Heart left ventricle (tissue), 16 donors: ENCODE measurements at regions not wholly inside any gene's neighbourhood (a gene's known extent, or its start where the extent isn't known, plus 50 kb on each side); places are given as distances from the start of the nearest gene placed in this dataset.

Experiments
- ATAC-seq, 4 donors: fragments of 200-7000 bp; cut with Tn5 transposase; one replicate each; pipeline ENCODE4 v1.9.1; 2020 to 2022; ENCODE audit warnings: moderate library complexity in 4 of 4, mild to moderate bottlenecking in 3 of 4, moderate number of reproducible peaks in 1 of 4
- DNase-seq, 5 donors: peaks; one replicate each; pipeline ENCODE4 v3.0.0-alpha.2; 2020
- H3K27ac ChIP-seq, 12 donors: fragments of 200-600 bp; sonication (generic) in 4 of 12; one replicate each; pipeline versions ENCODE4 v1.5.0 to v1.8.0; 2016 to 2022; ENCODE audit warnings: mild to moderate bottlenecking in 2 of 12
- H3K27me3 ChIP-seq, 9 donors: fragments of 200-600 bp; sonication (generic) in 2 of 9; one replicate each; pipeline versions ENCODE4 v1.5.1 to v1.8.0; 2016 to 2022; ENCODE audit warnings: mild to moderate bottlenecking in 3 of 9
- H3K36me3 ChIP-seq, 9 donors: fragments of 200-600 bp; sonication (generic) in 2 of 9; one replicate each; pipeline versions ENCODE4 v1.5.0 to v1.8.0; 2018 to 2022; ENCODE audit warnings: mild to moderate bottlenecking in 2 of 9
- H3K4me1 ChIP-seq, 12 donors: fragments of 200-600 bp; sonication (generic) in 4 of 12; one replicate each; pipeline versions ENCODE4 v1.5.0 to v1.8.0; 2016 to 2022; ENCODE audit warnings: mild to moderate bottlenecking in 3 of 12
- H3K4me3 ChIP-seq, 12 donors: fragments of 200-600 bp; sonication (generic) in 4 of 12; one replicate each; pipeline versions ENCODE4 v1.5.0 to v1.8.0; 2017 to 2022; ENCODE audit warnings: mild to moderate bottlenecking in 9 of 12, moderate library complexity in 4 of 12
- H3K9me3 ChIP-seq, 12 donors: fragments of 200-600 bp; sonication (generic) in 4 of 12; one replicate each; pipeline versions ENCODE4 v1.5.0 to v1.8.0; 2016 to 2022; ENCODE audit warnings: mild to moderate bottlenecking in 1 of 12
- CTCF ChIP-seq, 12 donors: fragments of 200-600 bp; sonication (generic) in 4 of 12; IDR thresholded peaks; one replicate each; pipeline versions ENCODE4 v1.5.0 to v1.8.0; 2018 to 2022; ENCODE audit warnings: antibody characterized with exemption in 12 of 12, mild to moderate bottlenecking in 5 of 12
- POLR2A ChIP-seq, 2 donors: fragments of 450-650 bp; IDR thresholded peaks; one replicate each; pipeline ENCODE4 v1.6.1; 2017; ENCODE audit warnings: antibody characterized with exemption in 2 of 2, mild to moderate bottlenecking in 2 of 2, moderate library complexity in 2 of 2
- WGBS, 4 donors: extraction: QIAGEN DNeasy Blood & Tissue Kit in 2 of 4; methylation state at CpG; one replicate each; pipeline versions ENCODE4 v1.1.5 to v1.1.7; 2013 to 2018; 5-methylcytosine and 5-hydroxymethylcytosine counted together
- intact Hi-C, 10 donors: fragments of 100-400 bp; cut with DNase I; formaldehyde crosslinking; loops; one replicate each; pipeline versions ENCODE4 v1.11.1 to v1.14.2; 2022
- donor health status: ischemic (EF 13 %, LVEDD 7.1; RV severe dilation, severe dysfunction).
- donor health status: healthy with polysubstance abuse.
- donor health status: DM: no; HTN: yes; CAD: no.
- donor health status: DM: no; HTN: no; CAD: no.
- donor health status: ischemic (EF 25% LVEDD 6.9; RV normal size, moderate dysfunction).
- donor health status: ischemic (EF 25% LVEDD 5.7; RV mildly dilated, moderate dysfunction).
- donor health status: healthy.
- donor health status: DM: yes; HTN: yes; CAD: no.
- donor health status: ischemic (EF 35%, LVEDD 5.7; RV mildly dilated, moderate dysfunction).
- donor health status: nonischemic (EF 11% LVEDD 7.7; RV severe dilation, severe dysfunction).
- donor health status: DM: yes; HTN: yes; CAD: no.
- donor health status: PGD.
- donor health status: ischemic (EF 29% LVEDD 5.4; RV normal size, mild dysfunction).
- donor health status: nonischemic (EF 23%, LVEDD 6.1; RV moderate dilation, normal function).

GRCh38 chr11:70660059-70660888 is 261.9 kb downstream of the CTTN start:
- Histone ChIP-seq H3K36me3 (no peaks in the 10 kb centered on the region), H3K27ac (no peak overlapping the region), H3K4me3 (no peak overlapping the region), H3K4me1 (peaks cover 0 to 37% (median 12%) of the 10 kb centered on the region in 12 donors), H3K27me3 (peaks cover 8 to 55% (median 39%) of the 10 kb centered on the region in 9 donors), H3K9me3 (no peaks in the 10 kb centered on the region)
- no peak for DNase-seq
- 76 to 86% (median 85%) methylated on average over 10 to 14 of the region's 14 CpGs for WGBS, 4 donors
- no peak for ATAC-seq
- intact Hi-C loops = no loop called here
- no peak for TF ChIP-seq POLR2A (IDR thresholded peaks at IDR 0.05)
- no peak for TF ChIP-seq CTCF (IDR thresholded peaks at IDR 0.05)

- no peak overlapping the region for H3K4me3 ChIP-seq
- peaks cover 8 to 61% (median 40%) of the 10 kb centered on the region in 9 donors for H3K27me3 ChIP-seq
- intact Hi-C loops = no loop called here
- WGBS, 4 donors = 71 to 86% (median 83%) methylated on average over 2 to 11 of the region's 11 CpGs
- H3K27ac ChIP-seq = no peak overlapping the region
- TF ChIP-seq POLR2A (IDR thresholded peaks at IDR 0.05) = no peak
- no peak for TF ChIP-seq CTCF (IDR thresholded peaks at IDR 0.05)
- no peak for DNase-seq
- H3K36me3 ChIP-seq = no peaks in the 10 kb centered on the region
- no peak for ATAC-seq
- H3K9me3 ChIP-seq = no peaks in the 10 kb centered on the region
- H3K4me1 ChIP-seq = peaks cover 0 to 37% (median 12%) of the 10 kb centered on the region in 12 donors
Measured at GRCh38 chr11:70660889-70661197, 262.5 kb downstream of the CTTN start.

GRCh38 chr11:70661761-70662501 is 263.6 kb downstream of the CTTN start:
- WGBS, 4 donors = 0 to 4% (median 1%) methylated on average over 28 to 54 of the region's 54 CpGs
- Histone ChIP-seq H3K27me3 (peaks cover 8 to 64% (median 40%) of the 10 kb centered on the region in 9 donors), H3K4me3 (peak overlapping the region; percentile 7 to 50 (median 39)), H3K9me3 (no peaks in the 10 kb centered on the region), H3K4me1 (peaks cover 0 to 28% (median 10%) of the 10 kb centered on the region in 12 donors), H3K27ac (no peak overlapping the region), H3K36me3 (no peaks in the 10 kb centered on the region)
- intact Hi-C loops = no loop called here
- ATAC-seq (peak in 1 of 4 donors; percentile 47), DNase-seq (peak in 1 of 5 donors; percentile 32)
- TF ChIP-seq POLR2A (IDR thresholded peaks at IDR 0.05) = no peak
- TF ChIP-seq CTCF (IDR thresholded peaks at IDR 0.05) = no peak

GRCh38 chr11:70662691-70663098 is 264.4 kb downstream of the CTTN start:
- DNase-seq (no peak), ATAC-seq (no peak)
- peaks cover 0 to 21% (median 10%) of the 10 kb centered on the region in 12 donors for H3K4me1 ChIP-seq
- peaks cover 8 to 71% (median 40%) of the 10 kb centered on the region in 9 donors for H3K27me3 ChIP-seq
- H3K9me3 ChIP-seq = no peaks in the 10 kb centered on the region
- WGBS, 4 donors = 7 to 14% (median 12%) methylated on average over 14 to 15 of the region's 15 CpGs
- no peak overlapping the region for H3K27ac ChIP-seq
- TF ChIP-seq POLR2A (IDR thresholded peaks at IDR 0.05) (no peak), CTCF (IDR thresholded peaks at IDR 0.05) (no peak)
- H3K36me3 ChIP-seq = no peaks in the 10 kb centered on the region
- intact Hi-C loops = no loop called here
- peak overlapping the region in 4 of 12 donors; percentile 5 to 45 (median 41) for H3K4me3 ChIP-seq
